WTC11 (cell line): ENCODE measurements at regions not wholly inside any gene's neighbourhood (a gene's known extent, or its start where the extent isn't known, plus 50 kb on each side); places are given as distances from the start of the nearest gene placed in this dataset.

Experiments used
- ATAC-seq: fragments of 200-7000 bp; cut with Tn5 transposase; 2 replicates; pipeline ENCODE4 v1.10.0; 2021; ENCODE audit warnings: mild to moderate bottlenecking, moderate library complexity
- CTCF ChIA-PET: fragments of 300-600 bp; sonication (Branson Sonifier 250); formaldehyde crosslinking; loops from one replicate; lab custom pipeline; 2021; ENCODE audit warnings: antibody characterized with exemption; lab: Charles Lee
- POLR2A ChIA-PET: fragments of 350-600 bp; sonication (Branson Sonifier 250); formaldehyde crosslinking; loops from one replicate; lab custom pipeline; 2021; ENCODE audit warnings: antibody characterized with exemption; lab: Charles Lee
- DNase-seq: peaks from one replicate; pipeline ENCODE4 v3.0.0; 2021; ENCODE audit warnings: low spot score
- H3K27ac Mint-ChIP-seq: 2 replicates; pipeline ENCODE4 v1.8.0; 2021; ENCODE audit warnings: mixed read lengths
- H3K27me3 Mint-ChIP-seq: 2 replicates; pipeline ENCODE4 v1.8.0; 2021; ENCODE audit warnings: low read depth, mild to moderate bottlenecking, moderate library complexity, mixed read lengths
- H3K36me3 Mint-ChIP-seq: 2 replicates; pipeline ENCODE4 v1.8.0; 2021; ENCODE audit warnings: mixed read lengths
- H3K4me1 Mint-ChIP-seq: 2 replicates; pipeline ENCODE4 v1.8.0; 2022; ENCODE audit warnings: mixed read lengths
- H3K4me3 Mint-ChIP-seq: 2 replicates; pipeline ENCODE4 v1.8.0; 2021; ENCODE audit warnings: mild to moderate bottlenecking, moderate library complexity, mixed read lengths
- H3K9me3 Mint-ChIP-seq: 2 replicates; pipeline ENCODE4 v1.8.0; 2021; ENCODE audit warnings: mixed read lengths
- ATF2 ChIP-seq: sonication (generic); formaldehyde crosslinking; IDR thresholded peaks from 2 replicates; pipeline ENCODE4 v1.8.1; 2022; ENCODE audit warnings: low read depth, missing genetic modification reagents, borderline replicate concordance
- E2F4 ChIP-seq: sonication (generic); formaldehyde crosslinking; IDR thresholded peaks from 2 replicates; pipeline ENCODE4 v1.8.1; 2022; ENCODE audit warnings: low read depth, mild to moderate bottlenecking, moderate library complexity, missing genetic modification reagents, borderline replicate concordance
- E2F5 ChIP-seq: sonication (generic); formaldehyde crosslinking; IDR thresholded peaks from 2 replicates; pipeline ENCODE4 v1.8.1; 2022; ENCODE audit warnings: mild to moderate bottlenecking, moderate library complexity, missing genetic modification reagents
- JAZF1 ChIP-seq: fragments of 250-450 bp; sonication (Bioruptor Pico); IDR thresholded peaks from 2 replicates; pipeline ENCODE4 v1.9.0; 2021; ENCODE audit warnings: moderate library complexity, mild to moderate bottlenecking, inconsistent platforms
- MLX ChIP-seq: sonication (generic); formaldehyde crosslinking; IDR thresholded peaks from 2 replicates; pipeline ENCODE4 v1.8.1; 2023; ENCODE audit warnings: mild to moderate bottlenecking, missing genetic modification reagents, moderate library complexity
- PRDM15 ChIP-seq: sonication (generic); formaldehyde crosslinking; IDR thresholded peaks from 2 replicates; pipeline ENCODE4 v1.8.0; 2022; ENCODE audit warnings: missing genetic modification reagents
- PRRX2 ChIP-seq: fragments of 250-450 bp; sonication (Bioruptor Pico); IDR thresholded peaks from 2 replicates; pipeline ENCODE4 v1.8.0; 2021; ENCODE audit warnings: mild to moderate bottlenecking
- SMAD3 ChIP-seq: sonication (generic); formaldehyde crosslinking; IDR thresholded peaks from 2 replicates; pipeline ENCODE4 v1.8.0; 2022; ENCODE audit warnings: missing genetic modification reagents, mild to moderate bottlenecking, borderline replicate concordance
- USF1 ChIP-seq: sonication (generic); formaldehyde crosslinking; IDR thresholded peaks from 2 replicates; pipeline ENCODE4 v1.8.0; 2022; ENCODE audit warnings: mild to moderate bottlenecking, missing genetic modification reagents
- ZNF232 ChIP-seq: sonication (generic); formaldehyde crosslinking; IDR thresholded peaks from 2 replicates; pipeline ENCODE4 v1.8.0; 2022; ENCODE audit warnings: mild to moderate bottlenecking, missing genetic modification reagents

DNA sequence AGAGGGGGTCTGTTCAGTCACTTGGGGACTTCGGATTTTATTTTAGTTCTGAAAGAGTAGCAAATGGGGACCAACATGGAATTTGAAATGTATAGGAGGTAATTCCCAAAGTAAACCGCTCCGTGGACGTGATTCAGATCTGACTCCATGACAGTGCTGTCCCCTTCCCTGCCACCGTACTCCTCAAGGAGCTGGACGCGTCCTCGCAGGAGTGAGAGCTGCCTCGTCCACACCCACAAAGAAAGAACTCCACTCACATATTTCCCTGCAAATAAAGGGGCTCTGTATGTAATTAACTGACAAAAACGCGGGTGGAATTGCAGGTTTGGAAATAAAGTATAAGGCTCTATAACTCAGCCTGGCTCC is 183.6 kb downstream of the ETS2 start (continued):
- TF ChIP-seq E2F4: no peak
- no peak for TF ChIP-seq ZNF232 (CRISPR knock-in tag)
- TF ChIP-seq ATF2 (CRISPR knock-in tag): no peak
- no peak for TF ChIP-seq SMAD3 (CRISPR knock-in tag)
- no peak for TF ChIP-seq PRDM15 (CRISPR knock-in tag)
- TF ChIP-seq JAZF1 (CRISPR knock-in tag): no peak
- no peak for TF ChIP-seq PRRX2

GRCh38 chr21:38988509-38989378 is 183.0 kb downstream of the ETS2 start:
- ATAC-seq (peak; percentile 14), DNase-seq (no peak)
- ChIA-PET POLR2A (interaction anchor here (1.2 kb wide), 1 partner anchor 16 kb away, joined by 6 read pairs; no protein-coding TSS in a partner anchor), CTCF (interaction anchor here (0.8 to 2.2 kb wide), 6 partner anchors 9 to 149 kb away, joined by 3 to 10 read pairs (median 3); no protein-coding TSS in a partner anchor)
- Mint-ChIP-seq H3K4me1 (peaks cover 49% of the 10 kb centered on the region), H3K27me3 (no peaks in the 10 kb centered on the region; the same call in 1 of the 2 replicates), H3K9me3 (peaks cover 2% of the 10 kb centered on the region), H3K27ac (no peak overlapping the region; the same call in 1 of the 2 replicates), H3K4me3 (no peak overlapping the region), H3K36me3 (0 out of 2 replicates have a peak, but pooled peaks cover under 1% of the 10 kb centered on the region)
- no peak for TF ChIP-seq MLX (CRISPR knock-in tag)

DNA sequence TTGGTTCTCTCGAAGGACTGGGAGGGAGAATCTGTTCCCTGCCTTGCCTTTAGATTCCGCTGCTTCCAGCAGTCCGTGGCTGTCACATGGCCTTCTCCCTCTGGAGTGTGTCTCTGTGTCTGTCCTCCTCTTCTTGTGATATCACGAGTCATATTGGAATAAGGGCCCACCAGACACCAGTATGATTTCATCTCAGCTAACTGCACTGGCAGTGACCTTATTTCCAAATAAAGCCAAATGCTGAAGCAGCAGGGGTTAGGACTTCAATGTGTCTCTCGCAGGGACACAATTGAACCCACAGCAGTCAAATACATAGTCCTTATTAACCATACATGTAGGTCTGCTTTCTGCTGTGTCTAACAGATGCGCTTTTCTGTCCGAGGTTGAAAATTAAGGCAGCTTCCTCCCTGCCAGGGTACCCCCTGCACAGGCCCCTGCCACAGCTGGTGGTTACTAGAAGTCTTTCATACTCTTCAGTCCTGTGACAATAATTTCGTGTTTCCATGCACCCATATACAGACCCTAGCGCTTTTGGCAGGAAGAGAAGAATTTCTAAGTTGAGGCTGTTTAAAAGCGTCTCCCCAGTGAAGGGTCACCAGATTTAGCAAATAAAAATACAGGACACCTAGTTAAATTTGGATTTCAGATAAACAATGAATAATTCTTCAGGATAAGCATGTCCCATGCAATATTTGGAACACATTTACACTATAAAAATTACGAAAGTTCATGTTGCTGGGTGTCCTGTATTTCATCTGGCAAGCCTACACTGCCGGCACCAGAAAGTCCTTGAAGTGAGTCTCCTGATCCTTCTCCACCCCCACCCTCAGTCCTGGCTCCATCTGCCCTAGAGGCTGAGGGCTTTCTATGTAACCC is 182.1 kb downstream of the ETS2 start:
- Mint-ChIP-seq H3K36me3 (peaks cover 4% of the 10 kb centered on the region; the same call in 1 of the 2 replicates), H3K4me3 (no peak overlapping the region), H3K4me1 (peaks cover 49% of the 10 kb centered on the region), H3K27me3 (no peaks in the 10 kb centered on the region; the same call in 1 of the 2 replicates), H3K9me3 (peaks cover 5% of the 10 kb centered on the region), H3K27ac (no peak overlapping the region; the same call in 1 of the 2 replicates)
- no peak for DNase-seq
- ChIA-PET CTCF (interaction anchor here (0.6 to 1.5 kb wide), 5 partner anchors 8 to 138 kb away, joined by 3 to 7 read pairs (median 3); no protein-coding TSS in a partner anchor), POLR2A (interaction anchor here (1.2 kb wide), 1 partner anchor 17 kb away, joined by 6 read pairs; no protein-coding TSS in a partner anchor)
- peak; percentile 14 for ATAC-seq
- TF ChIP-seq E2F5 (CRISPR knock-in tag) (no peak), USF1 (0 out of 2 replicates have a peak, but pooled peaks have one; percentile 21)
